ENCODE measurements at regions not wholly inside any gene's neighbourhood (a gene's known extent, or its start where the extent isn't known, plus 50 kb on each side); places are given as distances from the start of the nearest gene placed in this dataset.

GRCh38 chr15:98138910-98139309 lies 178.4 kb downstream of the ARRDC4 start:
- Mint-ChIP-seq H3K4me1 (peaks cover 0 to 2% (median 0%) of the 10 kb centered on the region in 3 donors), H3K27ac (no peak overlapping the region), H3K36me3 (no peaks in the 10 kb centered on the region), H3K4me3 (no peak overlapping the region), H3K9me3 (peaks cover 0 to 7% (median 4%) of the 10 kb centered on the region in 5 donors), H3K27me3 (peaks cover 0 to 3% of the 10 kb centered on the region in 2 donors)
- DNase-seq: no peak
- H3K27me3 ChIP-seq (ENCODE audit: insufficient read depth, low read length, poor library complexity, severe bottlenecking): no peaks in the 10 kb centered on the region
- no peaks in the 10 kb centered on the region for H3K9me3 ChIP-seq (ENCODE audit: low read length)
- no peaks in the 10 kb centered on the region for H3K36me3 ChIP-seq (ENCODE audit: insufficient read depth, low read length)
- no peak overlapping the region for H3K27ac ChIP-seq (ENCODE audit: low read depth, low read length)
- POLR2A ChIA-PET: no interaction called here
- no peak overlapping the region for H3K4me3 ChIP-seq (ENCODE audit: low read length)
- no peaks in the 10 kb centered on the region for H3K4me1 ChIP-seq (ENCODE audit: insufficient read depth, low read length)
- CTCF ChIA-PET: no interaction called here

GRCh38 chr15:98139337-98139736 lies 178.8 kb downstream of the ARRDC4 start:
- Mint-ChIP-seq H3K27me3 (peaks cover 0 to 1% of the 10 kb centered on the region in 2 donors), H3K4me1 (peaks cover 0 to 2% (median 0%) of the 10 kb centered on the region in 3 donors), H3K4me3 (no peak overlapping the region), H3K36me3 (no peaks in the 10 kb centered on the region), H3K9me3 (peaks cover 0 to 7% (median 4%) of the 10 kb centered on the region in 5 donors), H3K27ac (no peak overlapping the region)
- H3K4me1 ChIP-seq (ENCODE audit: insufficient read depth, low read length): no peaks in the 10 kb centered on the region
- H3K9me3 ChIP-seq (ENCODE audit: low read length): no peaks in the 10 kb centered on the region
- H3K36me3 ChIP-seq (ENCODE audit: insufficient read depth, low read length): no peaks in the 10 kb centered on the region
- ChIA-PET POLR2A (no interaction called here), CTCF (no interaction called here)
- no peaks in the 10 kb centered on the region for H3K27me3 ChIP-seq (ENCODE audit: insufficient read depth, low read length, poor library complexity, severe bottlenecking)
- H3K4me3 ChIP-seq (ENCODE audit: low read length): no peak overlapping the region
- no peak overlapping the region for H3K27ac ChIP-seq (ENCODE audit: low read depth, low read length)
- no peak for DNase-seq

- no peaks in the 10 kb centered on the region for H3K36me3 Mint-ChIP-seq
- POLR2A ChIA-PET: no interaction called here
- H3K27ac Mint-ChIP-seq: no peak overlapping the region
- no peak overlapping the region for H3K4me3 ChIP-seq (ENCODE audit: low read length)
- no peaks in the 10 kb centered on the region for H3K4me1 ChIP-seq (ENCODE audit: insufficient read depth, low read length)
- H3K9me3 ChIP-seq (ENCODE audit: low read length): no peaks in the 10 kb centered on the region
- H3K4me3 Mint-ChIP-seq: no peak overlapping the region
- no peak overlapping the region for H3K27ac ChIP-seq (ENCODE audit: low read depth, low read length)
- peaks cover 0 to 2% (median 0%) of the 10 kb centered on the region in 3 donors for H3K4me1 Mint-ChIP-seq
- no peaks in the 10 kb centered on the region for H3K27me3 Mint-ChIP-seq
- H3K27me3 ChIP-seq (ENCODE audit: insufficient read depth, low read length, poor library complexity, severe bottlenecking): no peaks in the 10 kb centered on the region
- DNase-seq: no peak
- CTCF ChIA-PET: no interaction called here
- peaks cover 0 to 5% (median 0%) of the 10 kb centered on the region in 5 donors for H3K9me3 Mint-ChIP-seq
- H3K36me3 ChIP-seq (ENCODE audit: insufficient read depth, low read length): no peaks in the 10 kb centered on the region
Measured at GRCh38 chr15:98142572-98142971, 182.1 kb downstream of the ARRDC4 start.

- no peaks in the 10 kb centered on the region for H3K9me3 ChIP-seq (ENCODE audit: low read length)
- no peak overlapping the region for H3K27ac Mint-ChIP-seq
- ChIA-PET POLR2A (no interaction called here), CTCF (no interaction called here)
- no peaks in the 10 kb centered on the region for H3K4me1 ChIP-seq (ENCODE audit: insufficient read depth, low read length)
- no peak overlapping the region for H3K4me3 ChIP-seq (ENCODE audit: low read length)
- no peaks in the 10 kb centered on the region for H3K36me3 Mint-ChIP-seq
- H3K4me1 Mint-ChIP-seq: peaks cover 0 to 2% (median 0%) of the 10 kb centered on the region in 3 donors
- no peaks in the 10 kb centered on the region for H3K36me3 ChIP-seq (ENCODE audit: insufficient read depth, low read length)
- no peak overlapping the region for H3K27ac ChIP-seq (ENCODE audit: low read depth, low read length)
- H3K27me3 Mint-ChIP-seq: no peaks in the 10 kb centered on the region
- peaks cover 0 to 5% (median 0%) of the 10 kb centered on the region in 5 donors for H3K9me3 Mint-ChIP-seq
- no peak for DNase-seq
- no peak overlapping the region for H3K4me3 Mint-ChIP-seq
- no peaks in the 10 kb centered on the region for H3K27me3 ChIP-seq (ENCODE audit: insufficient read depth, low read length, poor library complexity, severe bottlenecking)
Measured at GRCh38 chr15:98143116-98143515, 182.6 kb downstream of the ARRDC4 start.

GRCh38 chr15:98144388-98144787 lies 183.9 kb downstream of the ARRDC4 start:
- Mint-ChIP-seq H3K4me1 (peaks cover 0 to under 1% (median 0%) of the 10 kb centered on the region in 3 donors), H3K4me3 (no peak overlapping the region), H3K27me3 (no peaks in the 10 kb centered on the region), H3K9me3 (peaks cover 0 to 5% (median 0%) of the 10 kb centered on the region in 5 donors), H3K27ac (no peak overlapping the region), H3K36me3 (no peaks in the 10 kb centered on the region)
- Histone ChIP-seq H3K9me3 (ENCODE audit: low read length) (no peaks in the 10 kb centered on the region), H3K4me1 (ENCODE audit: insufficient read depth, low read length) (no peaks in the 10 kb centered on the region), H3K27me3 (ENCODE audit: insufficient read depth, low read length, poor library complexity, severe bottlenecking) (no peaks in the 10 kb centered on the region), H3K4me3 (ENCODE audit: low read length) (no peak overlapping the region), H3K36me3 (ENCODE audit: insufficient read depth, low read length) (no peaks in the 10 kb centered on the region), H3K27ac (ENCODE audit: low read depth, low read length) (no peak overlapping the region)
- no peak for DNase-seq
- ChIA-PET POLR2A (no interaction called here), CTCF (no interaction called here)

GRCh38 chr15:98146031-98146820 lies 185.7 kb downstream of the ARRDC4 start:
- Mint-ChIP-seq H3K36me3 (no peaks in the 10 kb centered on the region), H3K27me3 (no peaks in the 10 kb centered on the region), H3K4me3 (no peak overlapping the region), H3K9me3 (peaks cover 0 to 5% (median 0%) of the 10 kb centered on the region in 5 donors), H3K4me1 (no peaks in the 10 kb centered on the region), H3K27ac (no peak overlapping the region)
- no peaks in the 10 kb centered on the region for H3K36me3 ChIP-seq (ENCODE audit: insufficient read depth, low read length)
- H3K27me3 ChIP-seq (ENCODE audit: insufficient read depth, low read length, poor library complexity, severe bottlenecking): no peaks in the 10 kb centered on the region
- H3K9me3 ChIP-seq (ENCODE audit: low read length): no peaks in the 10 kb centered on the region
- POLR2A ChIA-PET: no interaction called here
- CTCF ChIA-PET: no interaction called here
- no peak for DNase-seq
- no peaks in the 10 kb centered on the region for H3K4me1 ChIP-seq (ENCODE audit: insufficient read depth, low read length)
- no peak overlapping the region for H3K4me3 ChIP-seq (ENCODE audit: low read length)
- no peak overlapping the region for H3K27ac ChIP-seq (ENCODE audit: low read depth, low read length)

GRCh38 chr15:98147415-98147814 lies 186.9 kb downstream of the ARRDC4 start:
- Histone ChIP-seq H3K4me3 (ENCODE audit: low read length) (no peak overlapping the region), H3K36me3 (ENCODE audit: insufficient read depth, low read length) (no peaks in the 10 kb centered on the region), H3K27ac (ENCODE audit: low read depth, low read length) (no peak overlapping the region), H3K4me1 (ENCODE audit: insufficient read depth, low read length) (no peaks in the 10 kb centered on the region), H3K9me3 (ENCODE audit: low read length) (no peaks in the 10 kb centered on the region), H3K27me3 (ENCODE audit: insufficient read depth, low read length, poor library complexity, severe bottlenecking) (no peaks in the 10 kb centered on the region)
- Mint-ChIP-seq H3K4me3 (no peak overlapping the region), H3K27ac (no peak overlapping the region), H3K4me1 (no peaks in the 10 kb centered on the region), H3K9me3 (peaks cover 0 to 6% (median under 1%) of the 10 kb centered on the region in 5 donors), H3K27me3 (no peaks in the 10 kb centered on the region), H3K36me3 (no peaks in the 10 kb centered on the region)
- DNase-seq: no peak
- POLR2A ChIA-PET: no interaction called here
- CTCF ChIA-PET: no interaction called here

GRCh38 chr15:98150084-98150483 lies 189.6 kb downstream of the ARRDC4 start:
- Mint-ChIP-seq H3K27ac (no peak overlapping the region), H3K4me3 (no peak overlapping the region), H3K27me3 (no peaks in the 10 kb centered on the region), H3K4me1 (no peaks in the 10 kb centered on the region), H3K9me3 (peaks cover 0 to 15% (median 5%) of the 10 kb centered on the region in 5 donors), H3K36me3 (no peaks in the 10 kb centered on the region)
- DNase-seq: no peak
- Histone ChIP-seq H3K27ac (ENCODE audit: low read depth, low read length) (no peak overlapping the region), H3K9me3 (ENCODE audit: low read length) (no peaks in the 10 kb centered on the region), H3K4me3 (ENCODE audit: low read length) (no peak overlapping the region), H3K36me3 (ENCODE audit: insufficient read depth, low read length) (no peaks in the 10 kb centered on the region), H3K27me3 (ENCODE audit: insufficient read depth, low read length, poor library complexity, severe bottlenecking) (no peaks in the 10 kb centered on the region), H3K4me1 (ENCODE audit: insufficient read depth, low read length) (no peaks in the 10 kb centered on the region)
- ChIA-PET POLR2A (no interaction called here), CTCF (no interaction called here)

Measured in CD8-positive, alpha-beta memory T cell (primary cell).